HG03196 (cell line): ENCODE measurements at regions not wholly inside any gene's neighbourhood (a gene's known extent, or its start where the extent isn't known, plus 50 kb on each side); places are given as distances from the start of the nearest gene placed in this dataset.

Source experiments
- ATAC-seq: cut with Tn5 transposase; IDR thresholded peaks from one replicate; pipeline ENCODE4 v1.9.1; 2021; ENCODE audit not compliant: unreplicated experiment

GRCh38 chr15:70291305-70292075 is 193.8 kb upstream of the TLE3 start:
- no peak for ATAC-seq

GRCh38 chr15:70290708-70291107 is 193.0 kb upstream of the TLE3 start:
- no peak for ATAC-seq

- no peak for ATAC-seq
These were observed 191.7 kb upstream of the TLE3 start for GRCh38 chr15:70289191-70289955.

GRCh38 chr15:70286113-70286806 is 188.5 kb upstream of the TLE3 start:
- no peak for ATAC-seq

- ATAC-seq = no peak
These were observed 186.9 kb upstream of the TLE3 start for GRCh38 chr15:70284438-70285214.

GRCh38 chr15:70283511-70283910 is 185.8 kb upstream of the TLE3 start:
- ATAC-seq = no peak

- ATAC-seq = no peak
These were observed 184.1 kb upstream of the TLE3 start for GRCh38 chr15:70281811-70282307.

GRCh38 chr15:70281261-70281810 is 183.6 kb upstream of the TLE3 start:
- ATAC-seq = no peak

- no peak for ATAC-seq
These were observed 183.1 kb upstream of the TLE3 start for GRCh38 chr15:70280781-70281180.

- no peak for ATAC-seq
These were observed 181.4 kb upstream of the TLE3 start for GRCh38 chr15:70279096-70279495.

GRCh38 chr15:70278644-70279043 is 180.9 kb upstream of the TLE3 start:
- ATAC-seq = no peak

GRCh38 chr15:70277556-70277955 is 179.8 kb upstream of the TLE3 start:
- no peak for ATAC-seq

- ATAC-seq = no peak
These were observed 178.7 kb upstream of the TLE3 start for GRCh38 chr15:70276401-70276800.

- no peak for ATAC-seq
These were observed 177.9 kb upstream of the TLE3 start for GRCh38 chr15:70275461-70276138.

- no peak for ATAC-seq
These were observed 177.2 kb upstream of the TLE3 start for GRCh38 chr15:70274908-70275307.

- ATAC-seq = no peak
These were observed 176.7 kb upstream of the TLE3 start for GRCh38 chr15:70274255-70274880.

GRCh38 chr15:70273808-70274207 is 176.1 kb upstream of the TLE3 start:
- no peak for ATAC-seq

- ATAC-seq = no peak
These were observed 175.0 kb upstream of the TLE3 start for GRCh38 chr15:70272565-70273355.
